Astrocyte of the spinal cord (primary cell): ENCODE measurements at regions not wholly inside any gene's neighbourhood (a gene's known extent, or its start where the extent isn't known, plus 50 kb on each side); places are given as distances from the start of the nearest gene placed in this dataset.

Source experiments
- DNase-seq: peaks from one replicate; pipeline ENCODE4 v3.0.0; 2011; ENCODE audit warnings: low read depth, low spot score
- H3K4me3 ChIP-seq: 2 replicates; pipeline ENCODE4 v1.5.1; 2011; ENCODE audit warnings: low read depth, mild to moderate bottlenecking, low read length, moderate library complexity
- CTCF ChIP-seq: IDR thresholded peaks from 2 replicates; pipeline ENCODE4 v1.5.1; 2012; ENCODE audit warnings: low read depth, mild to moderate bottlenecking, low read length, inconsistent platforms
- in situ Hi-C: cut with HindIII; loops from 2 replicates; pipeline ENCODE4 v1.10.0; 2017; ENCODE audit warnings: low sequenced_read_pairs

- in situ Hi-C loops: no loop called here
- DNase-seq: no peak
- no peak for TF ChIP-seq CTCF
- H3K4me3 ChIP-seq: no peak overlapping the region
Observed at GRCh38 chr15:88747631-88748030, 55.6 kb upstream of the ACAN start.

- no peak for DNase-seq
- in situ Hi-C loops: no loop called here
- no peak overlapping the region for H3K4me3 ChIP-seq
- TF ChIP-seq CTCF: no peak
Observed at GRCh38 chr15:88748081-88748480, 55.2 kb upstream of the ACAN start.

GRCh38 chr15:88748651-88749050 is 54.6 kb upstream of the ACAN start:
- TF ChIP-seq CTCF: no peak
- DNase-seq: no peak
- in situ Hi-C loops: no loop called here
- no peak overlapping the region for H3K4me3 ChIP-seq

- no peak for DNase-seq
- TF ChIP-seq CTCF: no peak
- no peak overlapping the region for H3K4me3 ChIP-seq
- in situ Hi-C loops: no loop called here
Observed at GRCh38 chr15:88749699-88750098, 53.5 kb upstream of the ACAN start.

GRCh38 chr15:88752501-88752900 is 50.7 kb upstream of the ACAN start:
- in situ Hi-C loops: no loop called here
- DNase-seq: no peak
- no peak overlapping the region for H3K4me3 ChIP-seq
- no peak for TF ChIP-seq CTCF

GRCh38 chr15:88752951-88753350 is 50.3 kb upstream of the ACAN start:
- H3K4me3 ChIP-seq: no peak overlapping the region
- DNase-seq: no peak
- no peak for TF ChIP-seq CTCF
- in situ Hi-C loops: no loop called here
